T follicular helper cell (primary cell): ENCODE measurements at regions not wholly inside any gene's neighbourhood (a gene's known extent, or its start where the extent isn't known, plus 50 kb on each side); places are given as distances from the start of the nearest gene placed in this dataset.

Source experiments
- DNase-seq: peaks from one replicate; pipeline ENCODE4 v3.0.0-alpha.2; 2020; ENCODE audit warnings: low read depth

- no peak for DNase-seq
Measured at GRCh38 chr4:81555489-81555888, 83.8 kb upstream of the RASGEF1B start.

GRCh38 chr4:81552086-81552485 is 80.4 kb upstream of the RASGEF1B start:
- DNase-seq: no peak

GRCh38 chr4:81550388-81550859 is 78.7 kb upstream of the RASGEF1B start:
- DNase-seq: no peak

- DNase-seq: no peak
Measured at GRCh38 chr4:81549984-81550383, 78.3 kb upstream of the RASGEF1B start.

GRCh38 chr4:81546777-81547176 is 75.1 kb upstream of the RASGEF1B start:
- no peak for DNase-seq

- no peak for DNase-seq
Measured at GRCh38 chr4:81541161-81541945, 69.6 kb upstream of the RASGEF1B start.

GRCh38 chr4:81538716-81539427 is 67.2 kb upstream of the RASGEF1B start:
- DNase-seq: no peak

GRCh38 chr4:81531410-81531809 is 59.7 kb upstream of the RASGEF1B start:
- DNase-seq: no peak

- DNase-seq: no peak
Measured at GRCh38 chr4:81528979-81529378, 57.3 kb upstream of the RASGEF1B start.

- no peak for DNase-seq
Measured at GRCh38 chr4:81528200-81528599, 56.5 kb upstream of the RASGEF1B start.

- no peak for DNase-seq
Measured at GRCh38 chr4:81527709-81528108, 56.0 kb upstream of the RASGEF1B start.

GRCh38 chr4:81527115-81527514 is 55.4 kb upstream of the RASGEF1B start:
- DNase-seq: no peak

- no peak for DNase-seq
Measured at GRCh38 chr4:81526706-81527105, 55.0 kb upstream of the RASGEF1B start.

- no peak for DNase-seq
Measured at GRCh38 chr4:81523672-81524327, 52.1 kb upstream of the RASGEF1B start.

GRCh38 chr4:81522711-81523110 is 51.0 kb upstream of the RASGEF1B start:
- no peak for DNase-seq

GRCh38 chr4:81521708-81522107 is 50.0 kb upstream of the RASGEF1B start:
- no peak for DNase-seq
